HCT116 (cell line): ENCODE measurements at regions not wholly inside any gene's neighbourhood (a gene's known extent, or its start where the extent isn't known, plus 50 kb on each side); places are given as distances from the start of the nearest gene placed in this dataset.

Source experiments
- ATAC-seq: fragments of 200-7000 bp; cut with Tn5 transposase; 2 replicates; pipeline ENCODE4 v1.9.1; 2020; ENCODE audit warnings: mild to moderate bottlenecking, moderate library complexity
- BruUV-seq: library from RNA; stranded (reverse); fragments of 400-500 nt; replicated peaks from 2 replicates; lab custom pipeline; 2021; lab: Mats Ljungman, UMichigan
- CTCF ChIA-PET: fragments of 300-600 bp; sonication (Branson Sonifier 250); formaldehyde crosslinking; loops from one replicate; lab custom pipeline; 2021; ENCODE audit warnings: antibody characterized with exemption; lab: Charles Lee
- POLR2A ChIA-PET: fragments of 300-600, 350-600 bp; sonication (Branson Sonifier 250); formaldehyde crosslinking; loops from one replicate; lab custom pipeline; 2021; ENCODE audit warnings: antibody characterized with exemption; lab: Charles Lee
- RAD21 ChIA-PET, 2 experiments: fragments of 300-600 bp; sonication (Branson Sonifier 250); formaldehyde crosslinking; loops; one replicate each; lab custom pipeline; 2023; ENCODE audit warnings: low total read pairs in 2 of 2; ENCODE audit not compliant: uncharacterized antibody in 2 of 2, unreplicated experiment in 2 of 2, low non-redundant PET in 1 of 2; lab: Charles Lee
- DNase-seq: peaks from one replicate; pipeline ENCODE4 v3.0.0-alpha.2; 2010; ENCODE audit warnings: low read depth, low spot score
- H2AFZ ChIP-seq: fragments of 200-600 bp; shearing (Covaris generic), sonication (generic); 2 replicates; pipeline ENCODE4 v1.6.1; 2017; ENCODE audit warnings: low read depth, mixed run types, mixed read lengths, antibody characterized with exemption, low read length; ENCODE audit not compliant: poor library complexity, severe bottlenecking
- H3K27ac ChIP-seq: 2 replicates; pipeline ENCODE4 v1.5.1; 2012; ENCODE audit warnings: low read depth, low read length
- H3K27me3 ChIP-seq: fragments of 200-600 bp; sonication (generic); 2 replicates; pipeline ENCODE4 v1.6.1; 2016; ENCODE audit warnings: mixed run types, low read length, mixed read lengths; ENCODE audit not compliant: insufficient read depth
- H3K36me3 ChIP-seq, 2 experiments: fragments of 200-500 bp in 1 of 2; fragments of 200-600 bp in 1 of 2; sonication (Bioruptor generic) in 1 of 2; sonication (generic) in 1 of 2; 2 replicates each; pipeline versions ENCODE4 v1.5.1 to v1.6.1; 2014 to 2016; ENCODE audit warnings: low read length in 2 of 2, inconsistent platforms in 1 of 2, mixed read lengths in 1 of 2, mixed run types in 1 of 2; ENCODE audit not compliant: insufficient read depth in 2 of 2, control insufficient read depth in 1 of 2
- H3K4me1 ChIP-seq, 2 experiments: fragments of 200-600 bp in 1 of 2; sonication (generic) in 1 of 2; 2 replicates each; pipeline versions ENCODE4 v1.5.1 to v1.6.1; 2012 to 2017; ENCODE audit warnings: low read length in 2 of 2, inconsistent platforms in 1 of 2, mild to moderate bottlenecking in 1 of 2, mixed read lengths in 1 of 2, mixed run types in 1 of 2, moderate library complexity in 1 of 2; ENCODE audit not compliant: insufficient read depth in 2 of 2, control insufficient read depth in 1 of 2
- H3K4me2 ChIP-seq: fragments of 200-600 bp; sonication (generic); 2 replicates; pipeline ENCODE4 v1.6.1; 2017; ENCODE audit warnings: mixed run types, low read length, mixed read lengths
- H3K4me3 ChIP-seq, 2 experiments: fragments of 200-600 bp in 1 of 2; sonication (generic) in 1 of 2; replicated peaks in 1 of 2; 2 replicates each; pipeline ENCODE4 v1.5.1; 2011 to 2016; ENCODE audit warnings: low read length in 2 of 2, control low read depth in 1 of 2, low read depth in 1 of 2, mild to moderate bottlenecking in 1 of 2, mixed read lengths in 1 of 2, mixed run types in 1 of 2
- H3K79me2 ChIP-seq: fragments of 200-600 bp; sonication (generic); 2 replicates; pipeline ENCODE4 v1.6.1; 2017; ENCODE audit warnings: mild to moderate bottlenecking, mixed run types, low read length, moderate library complexity, mixed read lengths; ENCODE audit not compliant: insufficient read depth
- H3K9ac ChIP-seq: fragments of 200-600 bp; sonication (generic); 2 replicates; pipeline ENCODE4 v1.6.1; 2016; ENCODE audit warnings: low read length, mixed read lengths
- H3K9me2 ChIP-seq: fragments of 200-600 bp; sonication (generic), shearing (Covaris generic); 2 replicates; pipeline ENCODE4 v1.6.1; 2017; ENCODE audit warnings: mixed run types, mild to moderate bottlenecking, moderate library complexity; ENCODE audit not compliant: insufficient read depth
- H3K9me3 ChIP-seq, 2 experiments: fragments of 200-500 bp in 1 of 2; fragments of 200-600 bp in 1 of 2; sonication (Bioruptor generic) in 1 of 2; sonication (generic) in 1 of 2; 2 replicates each; pipeline ENCODE4 v1.6.1; 2014 to 2017; ENCODE audit warnings: low read length in 2 of 2, mixed read lengths in 2 of 2, inconsistent platforms in 1 of 2, low read depth in 1 of 2, mild to moderate bottlenecking in 1 of 2, mixed run types in 1 of 2, moderate library complexity in 1 of 2; ENCODE audit not compliant: control insufficient read depth in 1 of 2, insufficient read depth in 1 of 2
- H4K20me1 ChIP-seq: fragments of 200-600 bp; sonication (generic), shearing (Covaris generic); 2 replicates; pipeline ENCODE4 v1.6.1; 2017; ENCODE audit warnings: mixed run types, mild to moderate bottlenecking, moderate library complexity; ENCODE audit not compliant: insufficient read depth
- ATF3 ChIP-seq: IDR thresholded peaks from 2 replicates; pipeline ENCODE4 v1.6.1; 2012
- CBX3 ChIP-seq: IDR thresholded peaks from 2 replicates; pipeline ENCODE4 v1.6.1; 2012; ENCODE audit warnings: low read depth
- ELF1 ChIP-seq: IDR thresholded peaks from 2 replicates; pipeline ENCODE4 v1.6.1; 2012; ENCODE audit warnings: low read depth, borderline replicate concordance
- RAD21 ChIP-seq: IDR thresholded peaks from 2 replicates; pipeline ENCODE4 v1.6.1; 2012; ENCODE audit warnings: low read depth, mild to moderate bottlenecking
- REST ChIP-seq: IDR thresholded peaks from 2 replicates; pipeline ENCODE4 v1.6.1; 2012; ENCODE audit warnings: low read depth
- SP1 ChIP-seq: IDR thresholded peaks from 2 replicates; pipeline ENCODE4 v1.6.1; 2012; ENCODE audit warnings: low read depth
- SRF ChIP-seq: IDR thresholded peaks from 2 replicates; pipeline ENCODE4 v1.6.1; 2012; ENCODE audit warnings: low read depth
- intact Hi-C: fragments of 100-400 bp; cut with micrococcal nuclease; formaldehyde crosslinking; loops from 2 replicates; pipeline ENCODE4 v1.10.0; 2022

DNA sequence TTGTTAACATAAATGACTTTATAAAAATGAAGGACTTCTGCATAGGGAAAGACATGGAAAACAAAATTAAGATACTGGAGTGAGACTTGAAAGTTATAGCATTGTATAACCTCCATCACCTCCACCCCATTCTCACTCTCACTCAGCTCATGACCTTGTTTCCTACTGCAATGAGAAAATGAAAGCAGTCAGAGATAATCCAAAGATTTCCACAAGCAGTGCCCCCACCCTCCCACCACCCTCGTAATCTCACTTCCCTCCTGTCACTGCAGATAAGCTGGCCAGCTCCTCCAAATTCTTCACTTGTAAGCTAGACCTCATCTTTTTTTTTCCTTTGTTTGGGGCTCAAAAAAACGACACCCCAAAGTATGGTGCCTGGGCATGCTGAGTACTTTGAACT, 52.9 kb upstream of the PROKR2 start:
- no peaks in the 10 kb centered on the region for H3K79me2 ChIP-seq
- H3K27ac ChIP-seq: no peak overlapping the region
- H3K9me2 ChIP-seq: no peaks in the 10 kb centered on the region
- DNase-seq (no peak), ATAC-seq (no peak)
- no peaks in the 10 kb centered on the region for H3K27me3 ChIP-seq
- H3K4me3 ChIP-seq: no peak overlapping the region
- no peak overlapping the region for H3K9ac ChIP-seq
- H4K20me1 ChIP-seq: no peaks in the 10 kb centered on the region
- no TSS peak for BruUV-seq
- H3K36me3 ChIP-seq: no peaks in the 10 kb centered on the region
- RAD21 ChIA-PET: no interaction called here
- POLR2A ChIA-PET: no interaction called here
- no peaks in the 10 kb centered on the region; a peak in 2 of 4 replicates for H3K9me3 ChIP-seq
- peaks cover 0 to 8% of the 10 kb centered on the region in 2 experiments; a peak in 2 of 4 replicates for H3K4me1 ChIP-seq
- TF ChIP-seq REST: no peak
- no peak for TF ChIP-seq CBX3
- TF ChIP-seq RAD21: no peak
- TF ChIP-seq SRF: no peak
- no peak for TF ChIP-seq SP1
- TF ChIP-seq ATF3: no peak
- TF ChIP-seq ELF1: no peak
- CTCF ChIA-PET: no interaction called here
- intact Hi-C loops: no loop called here
- no peak overlapping the region for H3K4me2 ChIP-seq
- no peak overlapping the region for H2AFZ ChIP-seq
